Heart left ventricle (tissue), 16 donors: ENCODE measurements at regions not wholly inside any gene's neighbourhood (a gene's known extent, or its start where the extent isn't known, plus 50 kb on each side); places are given as distances from the start of the nearest gene placed in this dataset.
A peak's percentile ranks its signal among the peaks of the same experiment; 100 is the strongest.

Source experiments
- ATAC-seq, 4 donors: fragments of 200-7000 bp; cut with Tn5 transposase; one replicate each; pipeline ENCODE4 v1.9.1; 2020 to 2022; ENCODE audit warnings: moderate library complexity in 4 of 4, mild to moderate bottlenecking in 3 of 4, moderate number of reproducible peaks in 1 of 4
- DNase-seq, 5 donors: peaks; one replicate each; pipeline ENCODE4 v3.0.0-alpha.2; 2020
- H3K27ac ChIP-seq, 12 donors: fragments of 200-600 bp; sonication (generic) in 4 of 12; one replicate each; pipeline versions ENCODE4 v1.5.0 to v1.8.0; 2016 to 2022; ENCODE audit warnings: mild to moderate bottlenecking in 2 of 12
- H3K27me3 ChIP-seq, 9 donors: fragments of 200-600 bp; sonication (generic) in 2 of 9; one replicate each; pipeline versions ENCODE4 v1.5.1 to v1.8.0; 2016 to 2022; ENCODE audit warnings: mild to moderate bottlenecking in 3 of 9
- H3K36me3 ChIP-seq, 9 donors: fragments of 200-600 bp; sonication (generic) in 2 of 9; one replicate each; pipeline versions ENCODE4 v1.5.0 to v1.8.0; 2018 to 2022; ENCODE audit warnings: mild to moderate bottlenecking in 2 of 9
- H3K4me1 ChIP-seq, 12 donors: fragments of 200-600 bp; sonication (generic) in 4 of 12; one replicate each; pipeline versions ENCODE4 v1.5.0 to v1.8.0; 2016 to 2022; ENCODE audit warnings: mild to moderate bottlenecking in 3 of 12
- H3K4me3 ChIP-seq, 12 donors: fragments of 200-600 bp; sonication (generic) in 4 of 12; one replicate each; pipeline versions ENCODE4 v1.5.0 to v1.8.0; 2017 to 2022; ENCODE audit warnings: mild to moderate bottlenecking in 9 of 12, moderate library complexity in 4 of 12
- H3K9me3 ChIP-seq, 12 donors: fragments of 200-600 bp; sonication (generic) in 4 of 12; one replicate each; pipeline versions ENCODE4 v1.5.0 to v1.8.0; 2016 to 2022; ENCODE audit warnings: mild to moderate bottlenecking in 1 of 12
- CTCF ChIP-seq, 12 donors: fragments of 200-600 bp; sonication (generic) in 4 of 12; IDR thresholded peaks; one replicate each; pipeline versions ENCODE4 v1.5.0 to v1.8.0; 2018 to 2022; ENCODE audit warnings: antibody characterized with exemption in 12 of 12, mild to moderate bottlenecking in 5 of 12
- POLR2A ChIP-seq, 2 donors: fragments of 450-650 bp; IDR thresholded peaks; one replicate each; pipeline ENCODE4 v1.6.1; 2017; ENCODE audit warnings: antibody characterized with exemption in 2 of 2, mild to moderate bottlenecking in 2 of 2, moderate library complexity in 2 of 2
- WGBS, 4 donors: extraction: QIAGEN DNeasy Blood & Tissue Kit in 2 of 4; methylation state at CpG; one replicate each; pipeline versions ENCODE4 v1.1.5 to v1.1.7; 2013 to 2018; 5-methylcytosine and 5-hydroxymethylcytosine counted together
- intact Hi-C, 10 donors: fragments of 100-400 bp; cut with DNase I; formaldehyde crosslinking; loops; one replicate each; pipeline versions ENCODE4 v1.11.1 to v1.14.2; 2022
- donor health status: ischemic (EF 13 %, LVEDD 7.1; RV severe dilation, severe dysfunction).
- donor health status: healthy with polysubstance abuse.
- donor health status: DM: no; HTN: yes; CAD: no.
- donor health status: DM: no; HTN: no; CAD: no.
- donor health status: ischemic (EF 25% LVEDD 6.9; RV normal size, moderate dysfunction).
- donor health status: ischemic (EF 25% LVEDD 5.7; RV mildly dilated, moderate dysfunction).
- donor health status: healthy.
- donor health status: DM: yes; HTN: yes; CAD: no.
- donor health status: ischemic (EF 35%, LVEDD 5.7; RV mildly dilated, moderate dysfunction).
- donor health status: nonischemic (EF 11% LVEDD 7.7; RV severe dilation, severe dysfunction).
- donor health status: DM: yes; HTN: yes; CAD: no.
- donor health status: PGD.
- donor health status: ischemic (EF 29% LVEDD 5.4; RV normal size, mild dysfunction).
- donor health status: nonischemic (EF 23%, LVEDD 6.1; RV moderate dilation, normal function).

- DNase-seq: no peak
- Histone ChIP-seq H3K27ac (no peak overlapping the region), H3K4me3 (no peak overlapping the region), H3K27me3 (no peaks in the 10 kb centered on the region), H3K9me3 (peaks cover 0 to 4% (median 0%) of the 10 kb centered on the region in 12 donors), H3K36me3 (no peaks in the 10 kb centered on the region), H3K4me1 (no peaks in the 10 kb centered on the region)
- TF ChIP-seq CTCF (IDR thresholded peaks at IDR 0.05): no peak
- no peak for TF ChIP-seq POLR2A (IDR thresholded peaks at IDR 0.05)
- ATAC-seq: no peak
- intact Hi-C loops: no loop called here
- 95 to 98% (median 96%) methylated on average over 6 of the region's 6 CpGs for WGBS, 4 donors
Measured at GRCh38 chr3:72542781-72543180, 305.5 kb downstream of the SHQ1 start.

- Histone ChIP-seq H3K9me3 (peaks cover 0 to 4% (median 0%) of the 10 kb centered on the region in 12 donors), H3K4me1 (peaks cover 0 to 12% (median 2%) of the 10 kb centered on the region in 12 donors), H3K36me3 (no peaks in the 10 kb centered on the region), H3K4me3 (no peak overlapping the region), H3K27ac (no peak overlapping the region), H3K27me3 (no peaks in the 10 kb centered on the region)
- intact Hi-C loops: no loop called here
- WGBS, 4 donors: 87 to 93% (median 91%) methylated on average over 5 of the region's 5 CpGs
- no peak for DNase-seq
- ATAC-seq: no peak
- TF ChIP-seq CTCF (IDR thresholded peaks at IDR 0.05) (peak in 1 of 12 donors; percentile 10), POLR2A (IDR thresholded peaks at IDR 0.05) (no peak)
Measured at GRCh38 chr3:72539856-72540255, 308.4 kb downstream of the SHQ1 start.

GRCh38 chr3:72538070-72538745, 310.0 kb downstream of the SHQ1 start:
- Histone ChIP-seq H3K27ac (no peak overlapping the region), H3K27me3 (no peaks in the 10 kb centered on the region), H3K36me3 (no peaks in the 10 kb centered on the region), H3K4me1 (peaks cover 0 to 12% (median 2%) of the 10 kb centered on the region in 12 donors), H3K4me3 (no peak overlapping the region), H3K9me3 (peaks cover 0 to 4% (median 0%) of the 10 kb centered on the region in 12 donors)
- intact Hi-C loops: no loop called here
- DNase-seq (no peak), ATAC-seq (no peak)
- TF ChIP-seq POLR2A (IDR thresholded peaks at IDR 0.05) (no peak), CTCF (IDR thresholded peaks at IDR 0.05) (no peak)
- WGBS, 4 donors: 76 to 79% (median 78%) methylated on average over 6 of the region's 6 CpGs

GRCh38 chr3:72537448-72537847, 310.8 kb downstream of the SHQ1 start:
- DNase-seq (no peak), ATAC-seq (no peak)
- intact Hi-C loops: no loop called here
- H3K27me3 ChIP-seq: no peaks in the 10 kb centered on the region
- TF ChIP-seq POLR2A (IDR thresholded peaks at IDR 0.05) (no peak), CTCF (IDR thresholded peaks at IDR 0.05) (no peak)
- no peak overlapping the region for H3K27ac ChIP-seq
- H3K4me3 ChIP-seq: no peak overlapping the region
- H3K9me3 ChIP-seq: peaks cover 0 to 4% (median 0%) of the 10 kb centered on the region in 12 donors
- H3K36me3 ChIP-seq: no peaks in the 10 kb centered on the region
- peaks cover 0 to 12% (median 2%) of the 10 kb centered on the region in 12 donors for H3K4me1 ChIP-seq
- 90 to 96% (median 94%) methylated on average over 5 to 6 of the region's 6 CpGs for WGBS, 4 donors
